Keratinocyte (primary cell): ENCODE measurements at regions not wholly inside any gene's neighbourhood (a gene's known extent, or its start where the extent isn't known, plus 50 kb on each side); places are given as distances from the start of the nearest gene placed in this dataset.

Experiments
- DNase-seq: peaks from one replicate; pipeline ENCODE4 v3.0.0-alpha.2; 2011; ENCODE audit warnings: low read depth, missing footprints, low spot score
- FAIRE-seq: peaks from 2 replicates; lab custom pipeline; 2011; peaks lifted over from hg19 to GRCh38; lab: Jason Lieb, UNC
- H2AFZ ChIP-seq: 2 replicates; pipeline ENCODE4 v1.6.0; 2012; ENCODE audit warnings: low read length, control low read depth, inconsistent platforms; ENCODE audit not compliant: control insufficient read depth
- H3K27ac ChIP-seq: 2 replicates; pipeline ENCODE4 v1.5.1; 2011; ENCODE audit warnings: low read length; ENCODE audit not compliant: control insufficient read depth, insufficient read depth
- H3K27me3 ChIP-seq: 3 replicates; pipeline ENCODE4 v1.6.0; 2011; ENCODE audit warnings: low read length; ENCODE audit not compliant: control insufficient read depth, insufficient read depth; ENCODE audit errors: extremely low read depth
- H3K36me3 ChIP-seq, 2 experiments: 2 replicates in 1 of 2; 3 replicates in 1 of 2; pipeline ENCODE4 v1.5.1; 2011; ENCODE audit warnings: low read length in 2 of 2, mild to moderate bottlenecking in 1 of 2; ENCODE audit not compliant: control insufficient read depth in 2 of 2, insufficient read depth in 2 of 2; ENCODE audit errors: extremely low read depth in 1 of 2
- H3K4me1 ChIP-seq: 3 replicates; pipeline ENCODE4 v1.5.1; 2011; ENCODE audit warnings: low read length; ENCODE audit not compliant: control insufficient read depth, insufficient read depth; ENCODE audit errors: extremely low read depth
- H3K4me2 ChIP-seq: 3 replicates; pipeline ENCODE4 v1.6.0; 2011; ENCODE audit warnings: low read depth, low read length; ENCODE audit not compliant: control insufficient read depth, insufficient read depth; ENCODE audit errors: extremely low read depth
- H3K4me3 ChIP-seq, 3 experiments: fragments of 200-600 bp in 1 of 3; sonication (generic) in 1 of 3; 2 replicates in 2 of 3; 3 replicates in 1 of 3; pipeline ENCODE4 v1.5.1; 2011 to 2016; ENCODE audit warnings: low read length in 3 of 3, mild to moderate bottlenecking in 3 of 3, control low read depth in 2 of 3, inconsistent platforms in 1 of 3, low read depth in 1 of 3, mixed read lengths in 1 of 3, mixed run types in 1 of 3, moderate library complexity in 1 of 3; ENCODE audit not compliant: control insufficient read depth in 2 of 3, insufficient read depth in 2 of 3; ENCODE audit errors: extremely low read depth in 1 of 3
- H3K79me2 ChIP-seq: 2 replicates; pipeline ENCODE4 v1.6.0; 2012; ENCODE audit warnings: low read length; ENCODE audit not compliant: control insufficient read depth, insufficient read depth
- H3K9ac ChIP-seq: 3 replicates; pipeline ENCODE4 v1.6.0; 2011; ENCODE audit warnings: low read length; ENCODE audit not compliant: control insufficient read depth, insufficient read depth; ENCODE audit errors: extremely low read depth
- H3K9me1 ChIP-seq: 3 replicates; pipeline ENCODE4 v1.6.0; 2011; ENCODE audit warnings: low read length; ENCODE audit not compliant: control insufficient read depth, insufficient read depth; ENCODE audit errors: extremely low read depth
- H3K9me3 ChIP-seq: 2 replicates; pipeline ENCODE4 v1.5.1; 2012; ENCODE audit warnings: low read depth, low read length; ENCODE audit not compliant: control insufficient read depth
- H4K20me1 ChIP-seq: 3 replicates; pipeline ENCODE4 v1.6.0; 2011; ENCODE audit warnings: low read length; ENCODE audit not compliant: control insufficient read depth, insufficient read depth; ENCODE audit errors: extremely low read depth
- CTCF ChIP-seq, 3 experiments: IDR thresholded peaks in 1 of 3; conservative IDR thresholded peaks in 1 of 3; optimal IDR thresholded peaks in 1 of 3; 2 replicates in 2 of 3; 3 replicates in 1 of 3; pipeline versions ENCODE3 to v1.5.1; 2011; ENCODE audit warnings: low read length in 3 of 3, mild to moderate bottlenecking in 3 of 3, moderate library complexity in 2 of 3, control low read depth in 1 of 3, inconsistent platforms in 1 of 3; ENCODE audit not compliant: insufficient read depth in 2 of 3; ENCODE audit errors: extremely low read depth in 1 of 3
- EZH2 ChIP-seq: IDR thresholded peaks from one replicate; pipeline ENCODE4 v1.6.1; 2012; ENCODE audit warnings: inconsistent platforms, mild to moderate bottlenecking, low read length, moderate library complexity
- dilution Hi-C: fragments of 300-500 bp; cut with MboI; formaldehyde crosslinking; loops from one replicate; pipeline ENCODE4 v1.7.0; 2020; ENCODE audit warnings: low sequenced_read_pairs; ENCODE audit not compliant: extremely low pct_ligation_motif_present

- TF ChIP-seq CTCF (optimal IDR thresholded peaks at IDR 0.05 in 1 of 3, IDR thresholded peaks at IDR 0.05 in 1 of 3, conservative IDR thresholded peaks at IDR 0.05 in 1 of 3; ENCODE audit: extremely low read depth in 1 of 3, insufficient read depth in 2 of 3, low read length in 3 of 3) (peak; percentile 83 to 94 (median 92)), EZH2 (no peak)
- no peak overlapping the region for H2AFZ ChIP-seq
- no peaks in the 10 kb centered on the region for H3K79me2 ChIP-seq
- DNase-seq (no peak), FAIRE-seq (peak; percentile 48)
- H3K9ac ChIP-seq = no peak overlapping the region
- H4K20me1 ChIP-seq = peaks cover 3% of the 10 kb centered on the region
- no peaks in the 10 kb centered on the region for H3K4me1 ChIP-seq
- H3K27ac ChIP-seq = no peak overlapping the region
- no peak overlapping the region for H3K4me2 ChIP-seq
- no peaks in the 10 kb centered on the region for H3K9me3 ChIP-seq
- dilution Hi-C loops = no loop called here
- no peak overlapping the region for H3K4me3 ChIP-seq
- H3K9me1 ChIP-seq = no peaks in the 10 kb centered on the region
- H3K36me3 ChIP-seq = peaks cover 51 to 57% of the 10 kb centered on the region in 2 experiments
- H3K27me3 ChIP-seq = no peaks in the 10 kb centered on the region
Measured at GRCh38 chr17:77494664-77495435, 354.1 kb downstream of the SEC14L1 start.

GRCh38 chr17:77495575-77495974, 354.8 kb downstream of the SEC14L1 start:
- H3K27ac ChIP-seq = no peak overlapping the region
- H3K79me2 ChIP-seq = no peaks in the 10 kb centered on the region
- no peaks in the 10 kb centered on the region for H3K9me1 ChIP-seq
- TF ChIP-seq CTCF (optimal IDR thresholded peaks at IDR 0.05 in 1 of 3, IDR thresholded peaks at IDR 0.05 in 1 of 3, conservative IDR thresholded peaks at IDR 0.05 in 1 of 3; ENCODE audit: extremely low read depth in 1 of 3, insufficient read depth in 2 of 3, low read length in 3 of 3) (no peak), EZH2 (no peak)
- no peaks in the 10 kb centered on the region for H3K27me3 ChIP-seq
- DNase-seq = no peak
- peaks cover 3% of the 10 kb centered on the region for H4K20me1 ChIP-seq
- dilution Hi-C loops = no loop called here
- no peak overlapping the region for H2AFZ ChIP-seq
- no peak overlapping the region for H3K9ac ChIP-seq
- no peak overlapping the region for H3K4me2 ChIP-seq
- H3K9me3 ChIP-seq = no peaks in the 10 kb centered on the region
- no peak for FAIRE-seq
- peaks cover 52 to 54% of the 10 kb centered on the region in 2 experiments for H3K36me3 ChIP-seq
- H3K4me3 ChIP-seq = no peak overlapping the region
- H3K4me1 ChIP-seq = no peaks in the 10 kb centered on the region
